SK-N-SH treated with all-trans-retinoic acid at 6 μM for 48 hours (cell line): ENCODE measurements at regions not wholly inside any gene's neighbourhood (a gene's known extent, or its start where the extent isn't known, plus 50 kb on each side); places are given as distances from the start of the nearest gene placed in this dataset.

Experiments
- ATAC-seq: fragments of 200-7000 bp; cut with Tn5 transposase; 3 replicates; pipeline ENCODE4 v1.9.1; 2020; ENCODE audit warnings: mild to moderate bottlenecking, moderate library complexity
- ARNTL ChIP-seq: fragments of 450-650 bp; formaldehyde crosslinking; IDR thresholded peaks from 2 replicates; pipeline ENCODE4 v1.5.0; 2020; ENCODE audit warnings: low read depth, mild to moderate bottlenecking, moderate library complexity, borderline replicate concordance
- BACH2 ChIP-seq: fragments of 250-450 bp; sonication (Bioruptor Pico); IDR thresholded peaks from 2 replicates; pipeline ENCODE4 v1.9.0; 2021; ENCODE audit warnings: mild to moderate bottlenecking, borderline replicate concordance
- CSDC2 ChIP-seq: fragments of 250-450 bp; sonication (Bioruptor Pico); IDR thresholded peaks from 2 replicates; pipeline ENCODE4 v1.5.0; 2020; ENCODE audit warnings: mild to moderate bottlenecking, moderate library complexity
- CSRNP3 ChIP-seq: fragments of 250-450 bp; sonication (Bioruptor Pico); IDR thresholded peaks from 2 replicates; pipeline ENCODE4 v1.5.1; 2021; ENCODE audit warnings: mild to moderate bottlenecking, moderate library complexity
- ESRRG ChIP-seq: fragments of 250-450 bp; sonication (Bioruptor Pico); IDR thresholded peaks from 2 replicates; pipeline ENCODE4 v1.6.1; 2021; ENCODE audit warnings: mild to moderate bottlenecking
- GLIS3 ChIP-seq: fragments of 250-450 bp; sonication (Bioruptor Pico); IDR thresholded peaks from 2 replicates; pipeline ENCODE4 v1.5.0; 2020; ENCODE audit warnings: mild to moderate bottlenecking, moderate library complexity
- ISL1 ChIP-seq: fragments of 250-450 bp; sonication (Bioruptor Pico); IDR thresholded peaks from 2 replicates; pipeline ENCODE4 v2.1.2; 2022; ENCODE audit warnings: mild to moderate bottlenecking, moderate library complexity
- POU6F1 ChIP-seq: fragments of 250-450 bp; sonication (Bioruptor Pico); IDR thresholded peaks from 2 replicates; pipeline ENCODE4 v1.8.0; 2021; ENCODE audit warnings: low read depth, mild to moderate bottlenecking, moderate library complexity, borderline replicate concordance
- PPARA ChIP-seq: fragments of 250-450 bp; sonication (Bioruptor Pico); IDR thresholded peaks from 2 replicates; pipeline ENCODE4 v1.5.0; 2020; ENCODE audit warnings: mild to moderate bottlenecking, borderline replicate concordance
- RARB ChIP-seq: fragments of 250-450 bp; sonication (Bioruptor Pico); IDR thresholded peaks from 2 replicates; pipeline ENCODE4 v1.8.0; 2021; ENCODE audit warnings: mild to moderate bottlenecking, moderate library complexity
- SNAI2 ChIP-seq: fragments of 250-450 bp; sonication (Bioruptor Pico); IDR thresholded peaks from 2 replicates; pipeline ENCODE4 v1.5.0; 2020; ENCODE audit warnings: mild to moderate bottlenecking, moderate library complexity
- TCF4 ChIP-seq: fragments of 250-450 bp; sonication (Bioruptor Pico); IDR thresholded peaks from 2 replicates; pipeline ENCODE4 v1.8.0; 2021; ENCODE audit warnings: mild to moderate bottlenecking, moderate library complexity, borderline replicate concordance
- TOX ChIP-seq: fragments of 250-450 bp; sonication (Bioruptor Pico); IDR thresholded peaks from 2 replicates; pipeline ENCODE4 v1.8.0; 2021; ENCODE audit warnings: mild to moderate bottlenecking, moderate library complexity, borderline replicate concordance
- TSHZ2 ChIP-seq: fragments of 250-450 bp; sonication (Bioruptor Pico); IDR thresholded peaks from 2 replicates; pipeline ENCODE4 v1.5.0; 2020; ENCODE audit warnings: mild to moderate bottlenecking, moderate library complexity
- ZC3H10 ChIP-seq: fragments of 250-450 bp; sonication (Bioruptor Pico); IDR thresholded peaks from 2 replicates; pipeline ENCODE4 v1.5.1; 2021; ENCODE audit warnings: mild to moderate bottlenecking, moderate library complexity
- ZFP30 ChIP-seq: fragments of 450-650 bp; formaldehyde crosslinking; IDR thresholded peaks from 2 replicates; pipeline ENCODE4 v1.5.0; 2022; ENCODE audit warnings: mild to moderate bottlenecking, moderate library complexity
- ZNF565 ChIP-seq: fragments of 450-650 bp; formaldehyde crosslinking; conservative IDR thresholded peaks from 2 replicates; pipeline ENCODE4 v1.5.0; 2020; ENCODE audit warnings: low read depth, mild to moderate bottlenecking, moderate library complexity
- ZNF70 ChIP-seq: fragments of 450-650 bp; formaldehyde crosslinking; IDR thresholded peaks from 2 replicates; pipeline ENCODE4 v1.5.0; 2020; ENCODE audit warnings: mild to moderate bottlenecking, moderate library complexity
- TF ChIP-seq, protein P1 (sequence below): fragments of 250-450 bp; sonication (Bioruptor Pico); IDR thresholded peaks from 2 replicates; pipeline ENCODE4 v1.8.0; 2020; ENCODE audit warnings: mild to moderate bottlenecking, moderate library complexity, borderline replicate concordance

- TF ChIP-seq ARNTL = no peak
- no peak for TF ChIP-seq TCF4 (CRISPR knock-in tag)
- TF ChIP-seq RARB = no peak
- no peak for TF ChIP-seq ISL1 (CRISPR knock-in tag)
- no peak for TF ChIP-seq CSRNP3
- no peak for TF ChIP-seq TOX (CRISPR knock-in tag)
- TF ChIP-seq BACH2 (CRISPR knock-in tag) = no peak
- no peak for TF ChIP-seq ESRRG (CRISPR knock-in tag)
- TF ChIP-seq POU6F1 = no peak
- no peak for TF ChIP-seq TSHZ2 (CRISPR knock-in tag)
- no peak for TF ChIP-seq PPARA (CRISPR knock-in tag)
- TF ChIP-seq ZFP30 (CRISPR knock-in tag) = no peak
- TF ChIP-seq ZNF565 = no peak
- TF ChIP-seq CSDC2 (CRISPR knock-in tag) = no peak
- TF ChIP-seq SNAI2 (CRISPR knock-in tag) = no peak
- TF ChIP-seq, all 23 proteins: peak for 0
- no peak for ATAC-seq
Measured at GRCh38 chr16:8458481-8459046, 131.7 kb downstream of the TMEM114 start.

DNA sequence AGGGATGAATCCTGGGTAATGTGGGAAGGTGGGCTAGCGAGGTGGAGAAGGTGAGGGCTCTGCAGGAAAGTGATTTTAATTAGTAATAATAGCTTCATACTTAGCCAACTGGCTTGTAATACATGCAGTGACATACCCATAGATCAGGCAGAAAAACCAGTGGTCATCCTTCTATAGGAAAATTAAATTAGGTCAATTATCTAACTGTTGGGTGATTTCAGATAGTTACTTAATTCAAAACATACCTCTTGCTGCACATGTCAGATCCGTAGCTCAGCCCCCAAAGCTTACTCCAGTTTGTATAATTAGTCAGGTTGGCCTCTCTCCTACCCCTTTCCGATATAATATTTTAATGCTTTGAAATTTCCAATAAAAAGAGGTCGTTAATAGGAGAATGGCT, 137.0 kb downstream of the TMEM114 start:
- TF ChIP-seq BACH2 (CRISPR knock-in tag) (no peak), TCF4 (CRISPR knock-in tag) (peak; percentile 71; the same call in 1 of the 2 replicates)
- no peak for ATAC-seq

- no peak for TF ChIP-seq TOX (CRISPR knock-in tag)
- TF ChIP-seq, protein P1, sequence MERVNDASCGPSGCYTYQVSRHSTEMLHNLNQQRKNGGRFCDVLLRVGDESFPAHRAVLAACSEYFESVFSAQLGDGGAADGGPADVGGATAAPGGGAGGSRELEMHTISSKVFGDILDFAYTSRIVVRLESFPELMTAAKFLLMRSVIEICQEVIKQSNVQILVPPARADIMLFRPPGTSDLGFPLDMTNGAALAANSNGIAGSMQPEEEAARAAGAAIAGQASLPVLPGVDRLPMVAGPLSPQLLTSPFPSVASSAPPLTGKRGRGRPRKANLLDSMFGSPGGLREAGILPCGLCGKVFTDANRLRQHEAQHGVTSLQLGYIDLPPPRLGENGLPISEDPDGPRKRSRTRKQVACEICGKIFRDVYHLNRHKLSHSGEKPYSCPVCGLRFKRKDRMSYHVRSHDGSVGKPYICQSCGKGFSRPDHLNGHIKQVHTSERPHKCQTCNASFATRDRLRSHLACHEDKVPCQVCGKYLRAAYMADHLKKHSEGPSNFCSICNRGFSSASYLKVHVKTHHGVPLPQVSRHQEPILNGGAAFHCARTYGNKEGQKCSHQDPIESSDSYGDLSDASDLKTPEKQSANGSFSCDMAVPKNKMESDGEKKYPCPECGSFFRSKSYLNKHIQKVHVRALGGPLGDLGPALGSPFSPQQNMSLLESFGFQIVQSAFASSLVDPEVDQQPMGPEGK (CRISPR knock-in tag) = no peak
- TF ChIP-seq ISL1 (CRISPR knock-in tag) = no peak
- no peak for TF ChIP-seq RARB
- TF ChIP-seq, all 23 proteins: peak for 0
- no peak for ATAC-seq
Measured at GRCh38 chr16:8452941-8453340, 137.4 kb downstream of the TMEM114 start.

DNA sequence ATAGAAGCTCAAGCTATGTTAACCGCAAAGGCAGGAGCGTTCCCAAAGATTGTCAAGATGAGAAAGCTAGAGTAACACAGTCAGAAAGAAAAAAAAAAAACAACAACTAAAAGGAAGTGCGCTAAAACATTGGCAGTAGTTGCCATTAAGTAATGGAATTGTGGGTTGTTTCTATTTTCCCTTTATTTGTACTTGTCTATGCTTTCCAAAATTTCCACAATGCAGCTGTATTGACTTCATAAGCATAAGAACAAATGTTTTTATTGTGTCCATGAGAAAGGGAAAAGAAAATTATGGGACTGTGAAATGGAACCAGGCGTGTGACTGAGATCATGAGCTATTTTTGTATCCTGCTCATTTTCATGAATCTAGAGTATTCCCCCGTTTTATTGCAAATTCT, 153.4 kb downstream of the TMEM114 start:
- no peak for ATAC-seq
- no peak for TF ChIP-seq BACH2 (CRISPR knock-in tag)
- no peak for TF ChIP-seq ARNTL
- TF ChIP-seq SNAI2 (CRISPR knock-in tag) = no peak
- TF ChIP-seq ZNF565 = no peak
- no peak for TF ChIP-seq TCF4 (CRISPR knock-in tag)
- TF ChIP-seq GLIS3 (CRISPR knock-in tag) = no peak
- TF ChIP-seq, protein P1 (CRISPR knock-in tag) = no peak
- no peak for TF ChIP-seq ZC3H10 (CRISPR knock-in tag)
- no peak for TF ChIP-seq RARB
- TF ChIP-seq POU6F1 = no peak
- no peak for TF ChIP-seq ZNF70
